ENCODE measurements at regions not wholly inside any gene's neighbourhood (a gene's known extent, or its start where the extent isn't known, plus 50 kb on each side); places are given as distances from the start of the nearest gene placed in this dataset.

- TF ChIP-seq CTCF (IDR thresholded peaks at IDR 0.05; ENCODE audit: extremely low read depth, low read depth, low read length): no peak
- Histone ChIP-seq H3K27ac (ENCODE audit: low read depth, low read length) (no peak overlapping the region), H3K79me2 (ENCODE audit: insufficient read depth, low read length) (no peaks in the 10 kb centered on the region), H3K4me3 (ENCODE audit: insufficient read depth, low read length) (no peak overlapping the region), H4K20me1 (ENCODE audit: insufficient read depth, low read length) (no peaks in the 10 kb centered on the region), H3K4me1 (ENCODE audit: insufficient read depth, low read length) (no peaks in the 10 kb centered on the region), H3K27me3 (ENCODE audit: insufficient read depth, low read length) (no peaks in the 10 kb centered on the region), H3K9me3 (ENCODE audit: low read depth, low read length) (peaks cover 2% of the 10 kb centered on the region), H3K4me2 (ENCODE audit: insufficient read depth, low read length) (no peak overlapping the region), H2AFZ (ENCODE audit: low read length) (no peak overlapping the region), H3K36me3 (ENCODE audit: insufficient read depth, low read length) (no peaks in the 10 kb centered on the region)
- no peak for DNase-seq (ENCODE audit: insufficient read length, low spot score, missing footprints)
Observed at GRCh38 chr2:183919926-183920325, 678.4 kb upstream of the ZNF804A start.

- Histone ChIP-seq H3K27me3 (ENCODE audit: insufficient read depth, low read length) (no peaks in the 10 kb centered on the region), H4K20me1 (ENCODE audit: insufficient read depth, low read length) (no peaks in the 10 kb centered on the region), H3K36me3 (ENCODE audit: insufficient read depth, low read length) (no peaks in the 10 kb centered on the region), H2AFZ (ENCODE audit: low read length) (no peak overlapping the region), H3K27ac (ENCODE audit: low read depth, low read length) (no peak overlapping the region), H3K4me1 (ENCODE audit: insufficient read depth, low read length) (no peaks in the 10 kb centered on the region), H3K9me3 (ENCODE audit: low read depth, low read length) (no peaks in the 10 kb centered on the region), H3K79me2 (ENCODE audit: insufficient read depth, low read length) (no peaks in the 10 kb centered on the region), H3K4me2 (ENCODE audit: insufficient read depth, low read length) (no peak overlapping the region), H3K4me3 (ENCODE audit: insufficient read depth, low read length) (no peak overlapping the region)
- no peak for TF ChIP-seq CTCF (IDR thresholded peaks at IDR 0.05; ENCODE audit: extremely low read depth, low read depth, low read length)
- DNase-seq (ENCODE audit: insufficient read length, low spot score, missing footprints): no peak
Observed at GRCh38 chr2:183925281-183925680, 673.0 kb upstream of the ZNF804A start.

GRCh38 chr2:183926433-183926832 is 671.9 kb upstream of the ZNF804A start:
- H3K27me3 ChIP-seq (ENCODE audit: insufficient read depth, low read length): no peaks in the 10 kb centered on the region
- no peaks in the 10 kb centered on the region for H3K79me2 ChIP-seq (ENCODE audit: insufficient read depth, low read length)
- H2AFZ ChIP-seq (ENCODE audit: low read length): no peak overlapping the region
- no peak overlapping the region for H3K4me3 ChIP-seq (ENCODE audit: insufficient read depth, low read length)
- no peaks in the 10 kb centered on the region for H3K4me1 ChIP-seq (ENCODE audit: insufficient read depth, low read length)
- no peaks in the 10 kb centered on the region for H3K9me3 ChIP-seq (ENCODE audit: low read depth, low read length)
- no peaks in the 10 kb centered on the region for H3K36me3 ChIP-seq (ENCODE audit: insufficient read depth, low read length)
- no peaks in the 10 kb centered on the region for H4K20me1 ChIP-seq (ENCODE audit: insufficient read depth, low read length)
- no peak for TF ChIP-seq CTCF (IDR thresholded peaks at IDR 0.05; ENCODE audit: extremely low read depth, low read depth, low read length)
- H3K4me2 ChIP-seq (ENCODE audit: insufficient read depth, low read length): no peak overlapping the region
- H3K27ac ChIP-seq (ENCODE audit: low read depth, low read length): no peak overlapping the region
- no peak for DNase-seq (ENCODE audit: insufficient read length, low spot score, missing footprints)

GRCh38 chr2:183927406-183928325 is 670.7 kb upstream of the ZNF804A start:
- Histone ChIP-seq H3K4me2 (ENCODE audit: insufficient read depth, low read length) (no peak overlapping the region), H4K20me1 (ENCODE audit: insufficient read depth, low read length) (no peaks in the 10 kb centered on the region), H3K36me3 (ENCODE audit: insufficient read depth, low read length) (no peaks in the 10 kb centered on the region), H3K4me3 (ENCODE audit: insufficient read depth, low read length) (no peak overlapping the region), H3K27me3 (ENCODE audit: insufficient read depth, low read length) (no peaks in the 10 kb centered on the region), H3K27ac (ENCODE audit: low read depth, low read length) (no peak overlapping the region), H2AFZ (ENCODE audit: low read length) (no peak overlapping the region), H3K4me1 (ENCODE audit: insufficient read depth, low read length) (no peaks in the 10 kb centered on the region), H3K79me2 (ENCODE audit: insufficient read depth, low read length) (no peaks in the 10 kb centered on the region), H3K9me3 (ENCODE audit: low read depth, low read length) (no peaks in the 10 kb centered on the region)
- no peak for TF ChIP-seq CTCF (IDR thresholded peaks at IDR 0.05; ENCODE audit: extremely low read depth, low read depth, low read length)
- no peak for DNase-seq (ENCODE audit: insufficient read length, low spot score, missing footprints)

Measured in osteoblast (primary cell).